NOMO-1 treated with DMSO at 0.1 percent for 48 hours (cell line): ENCODE measurements at regions not wholly inside any gene's neighbourhood (a gene's known extent, or its start where the extent isn't known, plus 50 kb on each side); places are given as distances from the start of the nearest gene placed in this dataset.
"Not testable (repeated sequence)": the region's sequence is repeated elsewhere in the genome, so short reads cannot be mapped to it uniquely, and the experiment has no call there.

Experiments used
- DNase-seq: peaks from one replicate; lab custom pipeline; 2025; ENCODE audit not compliant: unreplicated experiment; lab: John Stamatoyannopoulos, UW

GRCh38 chr12:75874441-75874840, 157.1 kb downstream of the PHLDA1 start:
- no peak for DNase-seq

GRCh38 chr12:75872762-75873161, 158.8 kb downstream of the PHLDA1 start:
- DNase-seq, result no peak

- DNase-seq, result no peak
These were observed 160.7 kb downstream of the PHLDA1 start for GRCh38 chr12:75870878-75871277.

- no peak for DNase-seq
These were observed 163.1 kb downstream of the PHLDA1 start for GRCh38 chr12:75868501-75868900.

GRCh38 chr12:75865315-75865714, 166.3 kb downstream of the PHLDA1 start:
- no peak for DNase-seq

- DNase-seq, result no peak
These were observed 167.4 kb downstream of the PHLDA1 start for GRCh38 chr12:75864161-75864560.

GRCh38 chr12:75863533-75863932, 168.0 kb downstream of the PHLDA1 start:
- DNase-seq, result no peak

GRCh38 chr12:75862692-75863471, 168.7 kb downstream of the PHLDA1 start:
- no peak for DNase-seq

GRCh38 chr12:75859868-75860267, 171.7 kb downstream of the PHLDA1 start:
- DNase-seq, result no peak

- DNase-seq, result no peak
These were observed 175.3 kb downstream of the PHLDA1 start for GRCh38 chr12:75856235-75856634.

GRCh38 chr12:75855360-75855759, 176.2 kb downstream of the PHLDA1 start:
- DNase-seq, result no peak

GRCh38 chr12:75854681-75855309, 176.8 kb downstream of the PHLDA1 start:
- no peak for DNase-seq

GRCh38 chr12:75854137-75854536, 177.4 kb downstream of the PHLDA1 start:
- not testable (repeated sequence) for DNase-seq

GRCh38 chr12:75853626-75854025, 177.9 kb downstream of the PHLDA1 start:
- DNase-seq, result peak; percentile 47

GRCh38 chr12:75852956-75853355, 178.6 kb downstream of the PHLDA1 start:
- no peak for DNase-seq

GRCh38 chr12:75852143-75852542, 179.4 kb downstream of the PHLDA1 start:
- no peak for DNase-seq

GRCh38 chr12:75850721-75851462, 180.7 kb downstream of the PHLDA1 start:
- no peak for DNase-seq

- DNase-seq, result no peak
These were observed 182.6 kb downstream of the PHLDA1 start for GRCh38 chr12:75848961-75849360.

- DNase-seq, result no peak
These were observed 183.1 kb downstream of the PHLDA1 start for GRCh38 chr12:75848431-75848925.

GRCh38 chr12:75846102-75846501, 185.5 kb downstream of the PHLDA1 start:
- DNase-seq, result no peak

GRCh38 chr12:75844985-75845384, 186.6 kb downstream of the PHLDA1 start:
- no peak for DNase-seq
